ENCODE measurements at regions not wholly inside any gene's neighbourhood (a gene's known extent, or its start where the extent isn't known, plus 50 kb on each side); places are given as distances from the start of the nearest gene placed in this dataset.
"Not testable (repeated sequence)": the region's sequence is repeated elsewhere in the genome, so short reads cannot be mapped to it uniquely, and the experiment has no call there.

GRCh38 chr7:92955081-92955480 is 118.7 kb upstream of the CDK6 start:
- Histone ChIP-seq H3K27ac (no peak overlapping the region), H3K9me3 (no peaks in the 10 kb centered on the region), H3K4me1 (replicated peaks) (no peaks in the 10 kb centered on the region), H3K4me3 (no peak overlapping the region), H3K36me3 (no peaks in the 10 kb centered on the region), H3K27me3 (replicated peaks; ENCODE audit: insufficient read depth) (no peaks in the 10 kb centered on the region)
- WGBS: 39% methylated on average over 6 of the region's 6 CpGs
- DNase-seq (ENCODE audit: low spot score): no peak
- no peak for TF ChIP-seq CTCF (IDR thresholded peaks at IDR 0.05)
- TF ChIP-seq POLR2A (IDR thresholded peaks at IDR 0.05): no peak
- TF ChIP-seq POLR2AphosphoS5 (IDR thresholded peaks at IDR 0.05): no peak
- intact Hi-C loops (cut with DNase I): no loop called here

DNA sequence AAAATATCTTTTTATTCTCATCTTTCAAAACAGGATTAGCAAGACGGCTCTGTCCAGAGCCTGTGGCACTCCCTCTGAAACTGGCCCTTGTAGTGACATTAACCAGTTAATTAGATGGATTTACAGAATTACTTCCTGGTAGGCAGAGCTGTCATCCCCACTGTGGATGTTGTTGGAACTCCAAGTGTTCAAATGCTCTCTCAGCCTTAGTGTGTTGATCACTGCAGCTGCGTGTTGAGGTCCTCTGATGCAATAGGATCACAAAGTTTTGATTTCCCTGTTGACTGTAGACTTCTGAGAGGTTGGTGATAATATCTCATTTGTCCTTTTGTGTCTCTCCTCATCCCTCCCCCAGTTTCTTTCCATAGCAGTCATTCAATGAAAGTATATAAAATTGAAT is 117.3 kb upstream of the CDK6 start:
- 22% methylated on average over 2 of the region's 2 CpGs for WGBS
- no peak overlapping the region for H3K27ac ChIP-seq
- H3K4me1 ChIP-seq (replicated peaks): no peaks in the 10 kb centered on the region
- H3K36me3 ChIP-seq: no peaks in the 10 kb centered on the region
- TF ChIP-seq POLR2AphosphoS5 (IDR thresholded peaks at IDR 0.05) (no peak), POLR2A (IDR thresholded peaks at IDR 0.05) (no peak), CTCF (IDR thresholded peaks at IDR 0.05) (no peak)
- H3K4me3 ChIP-seq: no peak overlapping the region
- H3K9me3 ChIP-seq: no peaks in the 10 kb centered on the region
- no peaks in the 10 kb centered on the region for H3K27me3 ChIP-seq (replicated peaks; ENCODE audit: insufficient read depth)
- no peak for DNase-seq (ENCODE audit: low spot score)
- intact Hi-C loops (cut with DNase I): no loop called here

DNA sequence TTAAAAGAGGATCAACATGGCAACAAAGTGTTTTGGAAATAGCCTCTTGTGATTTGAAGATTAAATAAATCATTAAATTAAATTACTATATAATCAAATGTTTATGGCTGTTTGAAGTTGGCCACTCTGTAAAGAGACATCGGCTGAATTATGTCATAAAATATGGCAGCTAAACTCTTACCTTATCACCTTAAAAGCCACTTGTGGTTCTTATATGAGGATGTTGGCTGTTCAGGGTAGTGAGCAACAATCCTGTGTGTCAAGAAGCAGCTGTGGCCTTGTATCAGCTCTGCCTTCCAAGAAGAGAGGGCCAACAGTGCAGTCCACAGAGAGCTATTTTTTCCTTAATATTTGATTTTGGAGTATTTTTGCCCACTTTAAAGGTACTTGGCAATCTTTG is 113.4 kb upstream of the CDK6 start:
- Histone ChIP-seq H3K27me3 (replicated peaks; ENCODE audit: insufficient read depth) (no peaks in the 10 kb centered on the region), H3K9me3 (no peaks in the 10 kb centered on the region), H3K4me1 (replicated peaks) (no peaks in the 10 kb centered on the region), H3K27ac (no peak overlapping the region), H3K36me3 (no peaks in the 10 kb centered on the region), H3K4me3 (no peak overlapping the region)
- DNase-seq (ENCODE audit: low spot score): no peak
- intact Hi-C loops (cut with DNase I): no loop called here
- WGBS: 34% methylated on average over 1 of the region's 1 CpG
- TF ChIP-seq POLR2AphosphoS5 (IDR thresholded peaks at IDR 0.05) (no peak), CTCF (IDR thresholded peaks at IDR 0.05) (no peak), POLR2A (IDR thresholded peaks at IDR 0.05) (no peak)

GRCh38 chr7:92945840-92946239 is 109.5 kb upstream of the CDK6 start:
- H3K27me3 ChIP-seq (replicated peaks; ENCODE audit: insufficient read depth): no peaks in the 10 kb centered on the region
- 84% methylated on average over 4 of the region's 4 CpGs for WGBS
- H3K4me3 ChIP-seq: no peak overlapping the region
- H3K4me1 ChIP-seq (replicated peaks): peaks cover 4% of the 10 kb centered on the region
- no peak for TF ChIP-seq POLR2A (IDR thresholded peaks at IDR 0.05)
- TF ChIP-seq POLR2AphosphoS5 (IDR thresholded peaks at IDR 0.05): no peak
- TF ChIP-seq CTCF (IDR thresholded peaks at IDR 0.05): no peak
- no peak for DNase-seq (ENCODE audit: low spot score)
- H3K9me3 ChIP-seq: no peaks in the 10 kb centered on the region
- intact Hi-C loops (cut with DNase I): no loop called here
- no peaks in the 10 kb centered on the region for H3K36me3 ChIP-seq
- no peak overlapping the region for H3K27ac ChIP-seq

DNA sequence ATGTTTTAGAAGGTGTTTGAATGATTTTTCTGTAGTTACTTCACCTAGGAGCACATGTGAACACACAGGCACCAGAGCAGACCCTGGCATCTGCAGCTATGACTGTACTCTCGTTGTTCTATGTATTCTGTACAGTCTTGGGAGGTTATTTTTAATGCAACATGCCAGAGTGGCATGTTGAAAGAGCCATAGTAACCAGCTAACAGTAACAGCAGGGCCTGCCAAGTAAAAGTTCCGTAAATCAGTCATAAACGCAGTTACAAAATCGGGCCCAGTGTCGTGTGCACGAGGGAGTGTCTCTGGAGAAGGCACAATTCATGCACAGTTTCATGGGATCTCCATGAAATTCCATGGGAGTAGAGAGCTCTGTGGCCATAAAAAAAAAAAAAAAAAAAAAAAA is 108.3 kb upstream of the CDK6 start:
- Histone ChIP-seq H3K36me3 (no peaks in the 10 kb centered on the region), H3K27ac (no peak overlapping the region), H3K9me3 (no peaks in the 10 kb centered on the region), H3K4me1 (replicated peaks) (peaks cover 4% of the 10 kb centered on the region), H3K27me3 (replicated peaks; ENCODE audit: insufficient read depth) (no peaks in the 10 kb centered on the region), H3K4me3 (no peak overlapping the region)
- peak; percentile 55 for DNase-seq (ENCODE audit: low spot score)
- TF ChIP-seq POLR2A (IDR thresholded peaks at IDR 0.05) (no peak), POLR2AphosphoS5 (IDR thresholded peaks at IDR 0.05) (peak; percentile 45), CTCF (IDR thresholded peaks at IDR 0.05) (no peak)
- intact Hi-C loops (cut with DNase I): no loop called here
- 13% methylated on average over 6 of the region's 6 CpGs for WGBS

DNA sequence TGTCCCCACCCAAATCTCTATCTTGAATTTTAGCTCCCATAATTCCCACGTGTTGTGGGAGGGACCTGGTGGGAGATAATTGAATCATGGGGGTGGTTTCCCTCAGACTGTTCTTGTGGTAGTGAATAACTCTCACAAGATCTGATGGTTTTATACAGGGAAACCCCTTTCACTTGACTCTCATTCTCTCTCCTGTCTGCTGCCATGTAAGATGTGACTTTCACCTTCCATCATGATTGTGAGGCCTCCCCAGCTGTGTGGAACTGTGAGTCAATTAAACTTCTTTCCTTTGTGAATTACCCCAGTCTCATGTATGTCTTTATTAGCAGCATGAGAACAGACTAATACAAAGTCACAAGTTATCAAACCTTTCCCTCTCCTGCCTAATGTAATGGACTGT is 106.3 kb upstream of the CDK6 start:
- WGBS: 65% methylated on average over 1 of the region's 1 CpG
- not testable (repeated sequence) for H3K36me3 ChIP-seq, H3K9me3 ChIP-seq

More for the DNA sequence above, 106.3 kb upstream of the CDK6 start:
- intact Hi-C loops (cut with DNase I); H3K27ac ChIP-seq; H3K4me1 ChIP-seq (replicated peaks); H3K4me3 ChIP-seq; DNase-seq (ENCODE audit: low spot score); H3K27me3 ChIP-seq (replicated peaks; ENCODE audit: insufficient read depth): not testable (repeated sequence)
